WTC11 (cell line): ENCODE measurements at regions not wholly inside any gene's neighbourhood (a gene's known extent, or its start where the extent isn't known, plus 50 kb on each side); places are given as distances from the start of the nearest gene placed in this dataset.

Source experiments
- ATAC-seq: fragments of 200-7000 bp; cut with Tn5 transposase; 2 replicates; pipeline ENCODE4 v1.10.0; 2021; ENCODE audit warnings: mild to moderate bottlenecking, moderate library complexity
- CTCF ChIA-PET: fragments of 300-600 bp; sonication (Branson Sonifier 250); formaldehyde crosslinking; loops from one replicate; lab custom pipeline; 2021; ENCODE audit warnings: antibody characterized with exemption; lab: Charles Lee
- POLR2A ChIA-PET: fragments of 350-600 bp; sonication (Branson Sonifier 250); formaldehyde crosslinking; loops from one replicate; lab custom pipeline; 2021; ENCODE audit warnings: antibody characterized with exemption; lab: Charles Lee
- DNase-seq: peaks from one replicate; pipeline ENCODE4 v3.0.0; 2021; ENCODE audit warnings: low spot score
- H3K27ac Mint-ChIP-seq: 2 replicates; pipeline ENCODE4 v1.8.0; 2021; ENCODE audit warnings: mixed read lengths
- H3K27me3 Mint-ChIP-seq: 2 replicates; pipeline ENCODE4 v1.8.0; 2021; ENCODE audit warnings: low read depth, mild to moderate bottlenecking, moderate library complexity, mixed read lengths
- H3K36me3 Mint-ChIP-seq: 2 replicates; pipeline ENCODE4 v1.8.0; 2021; ENCODE audit warnings: mixed read lengths
- H3K4me1 Mint-ChIP-seq: 2 replicates; pipeline ENCODE4 v1.8.0; 2022; ENCODE audit warnings: mixed read lengths
- H3K4me3 Mint-ChIP-seq: 2 replicates; pipeline ENCODE4 v1.8.0; 2021; ENCODE audit warnings: mild to moderate bottlenecking, moderate library complexity, mixed read lengths
- H3K9me3 Mint-ChIP-seq: 2 replicates; pipeline ENCODE4 v1.8.0; 2021; ENCODE audit warnings: mixed read lengths
- CREM ChIP-seq: sonication (generic); formaldehyde crosslinking; IDR thresholded peaks from 2 replicates; pipeline ENCODE4 v1.8.1; 2022; ENCODE audit warnings: mild to moderate bottlenecking, missing genetic modification reagents, moderate library complexity
- MXD4 ChIP-seq: fragments of 250-450 bp; sonication (Bioruptor Pico); IDR thresholded peaks from 2 replicates; pipeline ENCODE4 v1.8.0; 2021; ENCODE audit warnings: mild to moderate bottlenecking, moderate library complexity, borderline replicate concordance
- ZBTB21 ChIP-seq: sonication (generic); formaldehyde crosslinking; IDR thresholded peaks from 2 replicates; pipeline ENCODE4 v1.8.1; 2023; ENCODE audit warnings: mild to moderate bottlenecking, missing genetic modification reagents, borderline replicate concordance
- ZMAT4 ChIP-seq: fragments of 250-450 bp; sonication (Bioruptor Pico); IDR thresholded peaks from 2 replicates; pipeline ENCODE4 v1.9.0; 2021; ENCODE audit warnings: mild to moderate bottlenecking
- ZNF317 ChIP-seq: sonication (generic); formaldehyde crosslinking; IDR thresholded peaks from 2 replicates; pipeline ENCODE4 v1.8.1; 2023; ENCODE audit warnings: low read depth, mild to moderate bottlenecking, moderate library complexity, missing genetic modification reagents, borderline replicate concordance
- ZNF512 ChIP-seq: sonication (generic); formaldehyde crosslinking; IDR thresholded peaks from 2 replicates; pipeline ENCODE4 v1.8.1; 2022; ENCODE audit warnings: missing genetic modification reagents, borderline replicate concordance
- TF ChIP-seq, protein P1 (sequence below): fragments of 200-600 bp; IDR thresholded peaks from 2 replicates; pipeline ENCODE4 v1.8.0; 2022; ENCODE audit warnings: antibody characterized with exemption
- TF ChIP-seq, protein P2 (sequence below): sonication (generic); formaldehyde crosslinking; conservative IDR thresholded peaks from 2 replicates; pipeline ENCODE4 v1.8.1; 2023; ENCODE audit warnings: mild to moderate bottlenecking, low read depth, missing genetic modification reagents, moderate library complexity
- TF ChIP-seq, protein P3 (sequence below): sonication (generic); formaldehyde crosslinking; IDR thresholded peaks from 2 replicates; pipeline ENCODE4 v1.8.0; 2022; ENCODE audit warnings: mild to moderate bottlenecking, missing genetic modification reagents
- TF ChIP-seq, protein P4 (sequence below): sonication (generic); formaldehyde crosslinking; IDR thresholded peaks from 2 replicates; pipeline ENCODE4 v1.8.1; 2023; ENCODE audit warnings: mild to moderate bottlenecking, missing genetic modification reagents, borderline replicate concordance
- TF ChIP-seq, protein P5 (sequence below): fragments of 250-450 bp; sonication (Bioruptor Pico); IDR thresholded peaks from 2 replicates; pipeline ENCODE4 v1.9.0; 2021; ENCODE audit warnings: mild to moderate bottlenecking

DNA sequence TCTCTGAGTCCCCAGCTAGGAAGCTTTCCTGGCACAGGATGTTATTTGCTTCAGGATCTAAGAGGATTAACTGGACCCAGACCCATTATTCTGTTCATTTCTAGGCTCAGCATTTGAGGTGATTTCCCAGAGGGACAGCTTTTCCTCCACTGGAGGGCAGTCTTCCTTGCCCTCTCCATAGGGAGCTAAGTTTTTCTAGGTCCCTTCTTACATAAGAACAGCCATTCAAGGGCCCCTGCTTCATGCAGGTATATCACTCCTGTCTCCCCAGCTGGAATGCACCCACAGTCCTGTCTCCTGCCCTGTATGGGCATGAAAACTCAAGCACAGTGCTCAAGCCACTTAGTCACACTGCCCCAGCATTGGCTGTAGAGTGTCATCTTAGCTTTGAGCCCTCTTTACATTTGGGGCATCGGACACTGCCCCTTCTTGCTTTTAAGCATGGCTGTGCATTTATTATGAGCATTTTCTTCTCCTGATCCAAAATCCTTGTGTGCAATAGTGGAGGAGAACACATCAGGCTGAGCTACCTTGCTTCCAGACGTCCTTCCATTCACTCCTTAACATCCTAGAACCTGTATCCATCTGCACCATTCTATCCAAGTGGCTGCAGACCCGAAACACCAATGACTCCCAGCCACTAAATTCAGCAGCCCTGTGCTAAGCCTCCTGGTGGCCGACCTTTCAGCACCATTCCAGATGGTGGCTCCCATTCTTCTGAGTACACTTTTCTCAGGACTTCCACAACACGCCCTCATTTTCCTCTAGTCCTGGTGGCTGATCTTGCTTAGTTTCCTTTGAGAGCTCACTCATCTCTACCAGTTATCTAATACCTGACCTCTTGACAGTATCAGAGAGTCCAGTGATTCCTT, 80.0 kb downstream of the COPS8 start:
- peaks cover 28% of the 10 kb centered on the region for H3K9me3 Mint-ChIP-seq
- peaks cover 10% of the 10 kb centered on the region for H3K4me1 Mint-ChIP-seq
- POLR2A ChIA-PET: no interaction called here
- H3K27me3 Mint-ChIP-seq: no peaks in the 10 kb centered on the region; the same call in none of the 2 replicates
- DNase-seq: peak; percentile 41
- H3K27ac Mint-ChIP-seq: no peak overlapping the region
- CTCF ChIA-PET: interaction anchor here (0.7 to 2.5 kb wide), 47 partner anchors 8 to 654 kb away, joined by 3 to 55 read pairs (median 5); partner anchors contain the start of gene COL6A3
- TF ChIP-seq ZBTB21 (CRISPR knock-in tag) (0 out of 2 replicates have a peak, but pooled peaks have one; percentile 49), CREM (CRISPR knock-in tag) (no peak), ZNF317 (CRISPR knock-in tag) (no peak)
- TF ChIP-seq, protein P1, sequence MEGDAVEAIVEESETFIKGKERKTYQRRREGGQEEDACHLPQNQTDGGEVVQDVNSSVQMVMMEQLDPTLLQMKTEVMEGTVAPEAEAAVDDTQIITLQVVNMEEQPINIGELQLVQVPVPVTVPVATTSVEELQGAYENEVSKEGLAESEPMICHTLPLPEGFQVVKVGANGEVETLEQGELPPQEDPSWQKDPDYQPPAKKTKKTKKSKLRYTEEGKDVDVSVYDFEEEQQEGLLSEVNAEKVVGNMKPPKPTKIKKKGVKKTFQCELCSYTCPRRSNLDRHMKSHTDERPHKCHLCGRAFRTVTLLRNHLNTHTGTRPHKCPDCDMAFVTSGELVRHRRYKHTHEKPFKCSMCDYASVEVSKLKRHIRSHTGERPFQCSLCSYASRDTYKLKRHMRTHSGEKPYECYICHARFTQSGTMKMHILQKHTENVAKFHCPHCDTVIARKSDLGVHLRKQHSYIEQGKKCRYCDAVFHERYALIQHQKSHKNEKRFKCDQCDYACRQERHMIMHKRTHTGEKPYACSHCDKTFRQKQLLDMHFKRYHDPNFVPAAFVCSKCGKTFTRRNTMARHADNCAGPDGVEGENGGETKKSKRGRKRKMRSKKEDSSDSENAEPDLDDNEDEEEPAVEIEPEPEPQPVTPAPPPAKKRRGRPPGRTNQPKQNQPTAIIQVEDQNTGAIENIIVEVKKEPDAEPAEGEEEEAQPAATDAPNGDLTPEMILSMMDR: peak; percentile 39
- TF ChIP-seq, all 79 proteins: peak for 2
- Mint-ChIP-seq H3K4me3 (no peak overlapping the region), H3K36me3 (peaks cover 19% of the 10 kb centered on the region)
- ATAC-seq: peak; percentile 89

DNA sequence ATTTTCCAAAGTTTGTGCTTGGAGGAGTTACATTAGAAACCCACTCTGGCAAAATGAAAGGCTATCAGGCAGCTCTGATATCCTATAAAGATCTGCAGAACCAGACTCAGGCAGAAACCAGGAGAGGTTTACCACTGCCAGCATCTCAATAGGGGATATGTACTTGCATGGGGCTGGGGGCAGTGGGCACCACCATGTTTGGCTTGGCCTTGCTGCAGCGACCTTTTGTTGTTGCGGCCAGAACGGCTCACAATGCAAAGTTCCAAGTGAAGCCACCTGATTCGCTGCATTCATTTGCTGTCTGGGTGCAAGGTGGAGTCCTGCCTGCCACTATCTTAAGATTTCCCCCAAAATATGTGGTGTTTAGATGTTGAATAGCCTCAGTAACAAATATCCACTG, 81.3 kb downstream of the COPS8 start:
- POLR2A ChIA-PET: no interaction called here
- DNase-seq (no peak), ATAC-seq (no peak)
- CTCF ChIA-PET: interaction anchor here (0.6 to 2.5 kb wide), 5 partner anchors 94 to 304 kb away, joined by 3 to 55 read pairs (median 15); no protein-coding TSS in a partner anchor
- Mint-ChIP-seq H3K4me1 (peaks cover 18% of the 10 kb centered on the region), H3K4me3 (no peak overlapping the region), H3K27ac (no peak overlapping the region), H3K27me3 (no peaks in the 10 kb centered on the region; the same call in 1 of the 2 replicates), H3K36me3 (peaks cover 19% of the 10 kb centered on the region), H3K9me3 (peaks cover 28% of the 10 kb centered on the region)
- TF ChIP-seq ZMAT4 (no peak), ZNF512 (no peak), ZNF317 (CRISPR knock-in tag) (no peak), MXD4 (no peak)
- TF ChIP-seq, protein P2, sequence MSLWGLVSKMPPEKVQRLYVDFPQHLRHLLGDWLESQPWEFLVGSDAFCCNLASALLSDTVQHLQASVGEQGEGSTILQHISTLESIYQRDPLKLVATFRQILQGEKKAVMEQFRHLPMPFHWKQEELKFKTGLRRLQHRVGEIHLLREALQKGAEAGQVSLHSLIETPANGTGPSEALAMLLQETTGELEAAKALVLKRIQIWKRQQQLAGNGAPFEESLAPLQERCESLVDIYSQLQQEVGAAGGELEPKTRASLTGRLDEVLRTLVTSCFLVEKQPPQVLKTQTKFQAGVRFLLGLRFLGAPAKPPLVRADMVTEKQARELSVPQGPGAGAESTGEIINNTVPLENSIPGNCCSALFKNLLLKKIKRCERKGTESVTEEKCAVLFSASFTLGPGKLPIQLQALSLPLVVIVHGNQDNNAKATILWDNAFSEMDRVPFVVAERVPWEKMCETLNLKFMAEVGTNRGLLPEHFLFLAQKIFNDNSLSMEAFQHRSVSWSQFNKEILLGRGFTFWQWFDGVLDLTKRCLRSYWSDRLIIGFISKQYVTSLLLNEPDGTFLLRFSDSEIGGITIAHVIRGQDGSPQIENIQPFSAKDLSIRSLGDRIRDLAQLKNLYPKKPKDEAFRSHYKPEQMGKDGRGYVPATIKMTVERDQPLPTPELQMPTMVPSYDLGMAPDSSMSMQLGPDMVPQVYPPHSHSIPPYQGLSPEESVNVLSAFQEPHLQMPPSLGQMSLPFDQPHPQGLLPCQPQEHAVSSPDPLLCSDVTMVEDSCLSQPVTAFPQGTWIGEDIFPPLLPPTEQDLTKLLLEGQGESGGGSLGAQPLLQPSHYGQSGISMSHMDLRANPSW (CRISPR knock-in tag): no peak
- TF ChIP-seq, protein P3, sequence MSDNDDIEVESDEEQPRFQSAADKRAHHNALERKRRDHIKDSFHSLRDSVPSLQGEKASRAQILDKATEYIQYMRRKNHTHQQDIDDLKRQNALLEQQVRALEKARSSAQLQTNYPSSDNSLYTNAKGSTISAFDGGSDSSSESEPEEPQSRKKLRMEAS: no peak
- TF ChIP-seq, protein P4, sequence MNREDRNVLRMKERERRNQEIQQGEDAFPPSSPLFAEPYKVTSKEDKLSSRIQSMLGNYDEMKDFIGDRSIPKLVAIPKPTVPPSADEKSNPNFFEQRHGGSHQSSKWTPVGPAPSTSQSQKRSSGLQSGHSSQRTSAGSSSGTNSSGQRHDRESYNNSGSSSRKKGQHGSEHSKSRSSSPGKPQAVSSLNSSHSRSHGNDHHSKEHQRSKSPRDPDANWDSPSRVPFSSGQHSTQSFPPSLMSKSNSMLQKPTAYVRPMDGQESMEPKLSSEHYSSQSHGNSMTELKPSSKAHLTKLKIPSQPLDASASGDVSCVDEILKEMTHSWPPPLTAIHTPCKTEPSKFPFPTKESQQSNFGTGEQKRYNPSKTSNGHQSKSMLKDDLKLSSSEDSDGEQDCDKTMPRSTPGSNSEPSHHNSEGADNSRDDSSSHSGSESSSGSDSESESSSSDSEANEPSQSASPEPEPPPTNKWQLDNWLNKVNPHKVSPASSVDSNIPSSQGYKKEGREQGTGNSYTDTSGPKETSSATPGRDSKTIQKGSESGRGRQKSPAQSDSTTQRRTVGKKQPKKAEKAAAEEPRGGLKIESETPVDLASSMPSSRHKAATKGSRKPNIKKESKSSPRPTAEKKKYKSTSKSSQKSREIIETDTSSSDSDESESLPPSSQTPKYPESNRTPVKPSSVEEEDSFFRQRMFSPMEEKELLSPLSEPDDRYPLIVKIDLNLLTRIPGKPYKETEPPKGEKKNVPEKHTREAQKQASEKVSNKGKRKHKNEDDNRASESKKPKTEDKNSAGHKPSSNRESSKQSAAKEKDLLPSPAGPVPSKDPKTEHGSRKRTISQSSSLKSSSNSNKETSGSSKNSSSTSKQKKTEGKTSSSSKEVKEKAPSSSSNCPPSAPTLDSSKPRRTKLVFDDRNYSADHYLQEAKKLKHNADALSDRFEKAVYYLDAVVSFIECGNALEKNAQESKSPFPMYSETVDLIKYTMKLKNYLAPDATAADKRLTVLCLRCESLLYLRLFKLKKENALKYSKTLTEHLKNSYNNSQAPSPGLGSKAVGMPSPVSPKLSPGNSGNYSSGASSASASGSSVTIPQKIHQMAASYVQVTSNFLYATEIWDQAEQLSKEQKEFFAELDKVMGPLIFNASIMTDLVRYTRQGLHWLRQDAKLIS (CRISPR knock-in tag): no peak
- TF ChIP-seq, protein P5, sequence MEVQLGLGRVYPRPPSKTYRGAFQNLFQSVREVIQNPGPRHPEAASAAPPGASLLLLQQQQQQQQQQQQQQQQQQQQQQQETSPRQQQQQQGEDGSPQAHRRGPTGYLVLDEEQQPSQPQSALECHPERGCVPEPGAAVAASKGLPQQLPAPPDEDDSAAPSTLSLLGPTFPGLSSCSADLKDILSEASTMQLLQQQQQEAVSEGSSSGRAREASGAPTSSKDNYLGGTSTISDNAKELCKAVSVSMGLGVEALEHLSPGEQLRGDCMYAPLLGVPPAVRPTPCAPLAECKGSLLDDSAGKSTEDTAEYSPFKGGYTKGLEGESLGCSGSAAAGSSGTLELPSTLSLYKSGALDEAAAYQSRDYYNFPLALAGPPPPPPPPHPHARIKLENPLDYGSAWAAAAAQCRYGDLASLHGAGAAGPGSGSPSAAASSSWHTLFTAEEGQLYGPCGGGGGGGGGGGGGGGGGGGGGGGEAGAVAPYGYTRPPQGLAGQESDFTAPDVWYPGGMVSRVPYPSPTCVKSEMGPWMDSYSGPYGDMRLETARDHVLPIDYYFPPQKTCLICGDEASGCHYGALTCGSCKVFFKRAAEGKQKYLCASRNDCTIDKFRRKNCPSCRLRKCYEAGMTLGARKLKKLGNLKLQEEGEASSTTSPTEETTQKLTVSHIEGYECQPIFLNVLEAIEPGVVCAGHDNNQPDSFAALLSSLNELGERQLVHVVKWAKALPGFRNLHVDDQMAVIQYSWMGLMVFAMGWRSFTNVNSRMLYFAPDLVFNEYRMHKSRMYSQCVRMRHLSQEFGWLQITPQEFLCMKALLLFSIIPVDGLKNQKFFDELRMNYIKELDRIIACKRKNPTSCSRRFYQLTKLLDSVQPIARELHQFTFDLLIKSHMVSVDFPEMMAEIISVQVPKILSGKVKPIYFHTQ (CRISPR knock-in tag): no peak
